ENCODE measurements at regions not wholly inside any gene's neighbourhood (a gene's known extent, or its start where the extent isn't known, plus 50 kb on each side); places are given as distances from the start of the nearest gene placed in this dataset.

DNA sequence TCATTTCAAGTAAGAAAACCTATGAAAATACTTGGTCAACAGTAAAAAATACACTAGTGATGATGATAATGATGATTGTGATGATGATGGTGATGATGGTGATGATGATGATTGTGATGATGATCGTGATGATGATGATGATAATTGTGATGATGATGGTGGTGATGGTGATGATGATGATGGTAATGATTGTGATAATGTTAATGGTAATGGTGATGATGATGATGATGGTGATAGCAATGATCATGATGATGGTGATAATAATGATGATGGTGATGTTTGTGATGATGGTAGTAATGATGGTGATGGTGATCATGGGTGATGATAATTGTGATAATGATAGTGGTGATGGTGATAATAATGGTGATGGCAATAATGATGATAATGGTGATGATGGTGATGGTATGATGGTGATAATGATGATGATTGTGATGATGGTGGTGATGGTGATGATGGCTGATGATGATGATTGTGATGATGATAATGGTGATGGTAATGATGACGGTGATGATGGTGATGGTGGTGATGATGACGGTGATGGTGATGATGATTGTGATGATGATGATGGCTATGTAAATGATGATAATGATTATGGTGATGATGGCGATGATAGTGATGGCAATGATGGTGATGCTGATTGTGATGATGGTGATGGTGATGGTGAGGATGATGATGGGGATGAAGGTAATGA is 62.1 kb downstream of the VCX3A start:
- DNase-seq: no peak

DNA sequence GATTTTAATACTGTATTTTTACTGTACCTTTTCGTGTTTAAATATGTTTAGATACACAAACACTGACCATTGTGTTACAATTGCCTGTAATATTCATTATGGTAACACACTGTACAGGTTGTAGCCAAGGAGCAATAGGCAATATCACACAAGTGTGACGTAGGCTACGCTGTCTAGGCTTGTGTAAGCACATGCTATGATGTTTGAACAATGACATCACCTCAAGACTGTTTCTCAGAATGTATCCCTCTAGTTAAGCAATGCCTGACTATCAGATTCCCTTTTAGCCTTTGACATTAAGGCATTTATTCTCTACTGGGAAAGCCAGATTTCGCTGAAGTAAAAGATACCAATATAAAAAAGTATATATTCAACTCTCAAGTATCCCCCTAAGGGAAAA is 66.2 kb downstream of the VCX3A start:
- DNase-seq: no peak

- DNase-seq: no peak
Measured at GRCh38 chrX:6465756-6466155, 69.2 kb downstream of the VCX3A start.

- DNase-seq: no peak
Measured at GRCh38 chrX:6464726-6465125, 70.2 kb downstream of the VCX3A start.

GRCh38 chrX:6460893-6461490 is 73.9 kb downstream of the VCX3A start:
- no peak for DNase-seq

DNA sequence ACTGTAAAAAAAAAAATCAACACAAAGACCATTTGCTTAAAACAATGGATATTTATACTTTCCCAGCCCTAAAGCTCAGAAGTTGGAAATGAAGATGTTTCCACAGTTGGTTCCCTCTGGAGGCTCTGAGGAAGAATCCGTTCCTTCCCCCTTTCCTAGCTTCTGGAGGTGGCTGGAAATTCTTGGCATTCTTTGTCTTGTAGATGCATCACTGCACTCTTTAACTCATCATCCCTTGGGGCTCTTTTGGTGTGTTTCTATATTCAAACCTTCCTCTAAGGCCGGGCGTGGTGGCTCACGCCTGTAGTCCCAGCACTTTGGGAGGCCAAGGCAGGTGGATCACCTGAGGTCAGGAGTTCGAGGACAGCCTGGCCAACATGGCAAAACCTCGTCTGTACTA is 78.7 kb downstream of the VCX3A start:
- DNase-seq: no peak

DNA sequence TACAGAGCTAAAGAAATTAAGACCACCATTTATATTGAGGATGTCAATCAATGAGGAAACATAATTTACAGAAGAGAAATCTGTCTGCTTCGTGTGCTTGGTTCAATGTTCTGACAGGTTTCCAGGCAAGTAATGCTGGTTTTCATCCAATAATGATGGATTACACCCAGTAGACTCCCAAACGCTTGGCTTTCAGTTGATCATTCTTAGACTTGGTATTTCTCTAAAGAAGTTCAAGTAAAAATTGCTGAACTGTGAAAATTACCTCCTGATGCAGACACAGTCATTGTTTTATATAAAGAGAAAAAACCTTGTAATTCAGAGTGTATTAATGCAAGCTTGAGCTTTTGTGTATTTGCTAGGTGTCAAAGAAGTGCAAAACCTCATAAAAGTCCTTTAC is 85.0 kb downstream of the VCX3A start:
- no peak for DNase-seq

- DNase-seq: no peak
Measured at GRCh38 chrX:6448003-6448402, 86.9 kb downstream of the VCX3A start.

DNA sequence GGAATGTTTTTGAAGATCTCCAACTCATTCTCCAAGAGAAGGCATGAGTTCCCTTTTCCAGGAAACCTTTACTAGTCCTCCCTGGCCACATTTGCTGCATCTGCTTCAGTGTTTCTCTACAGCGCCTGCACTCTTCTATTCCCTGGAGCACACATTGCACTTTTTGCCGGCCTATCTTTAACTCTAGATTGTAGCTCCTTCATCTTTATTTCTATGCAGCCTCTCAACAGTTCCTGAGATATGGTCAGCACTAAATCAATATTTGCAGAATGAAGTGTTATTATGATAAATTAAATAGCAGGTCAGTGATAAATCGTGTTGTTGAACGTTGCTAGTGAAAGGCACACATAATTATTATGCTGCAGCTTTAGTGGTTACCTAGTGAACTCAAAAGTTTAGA is 88.3 kb downstream of the VCX3A start:
- DNase-seq: no peak

DNA sequence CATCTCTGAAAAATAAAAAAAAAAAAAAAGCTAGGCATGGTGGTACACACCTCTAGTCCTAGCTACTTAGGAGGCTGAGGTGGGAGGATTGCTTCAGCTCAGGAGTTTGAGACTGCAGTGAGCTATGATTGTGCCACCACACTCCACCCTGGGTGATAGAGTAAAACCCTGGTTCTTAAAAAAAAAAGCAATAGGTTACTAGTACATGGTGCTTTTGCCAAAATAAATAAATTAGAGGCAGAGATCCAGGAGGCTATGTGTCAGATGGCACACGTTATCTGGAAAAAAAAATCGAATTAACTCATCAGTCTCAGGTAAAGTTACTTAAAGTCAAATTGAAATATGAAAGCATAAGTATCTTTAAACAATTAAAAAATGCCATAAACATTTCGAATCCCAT is 94.3 kb downstream of the VCX3A start:
- DNase-seq: no peak

- no peak for DNase-seq
Measured at GRCh38 chrX:6432226-6432625, 102.7 kb downstream of the VCX3A start.

GRCh38 chrX:6407542-6407941 is 127.4 kb downstream of the VCX3A start:
- DNase-seq: no peak

DNA sequence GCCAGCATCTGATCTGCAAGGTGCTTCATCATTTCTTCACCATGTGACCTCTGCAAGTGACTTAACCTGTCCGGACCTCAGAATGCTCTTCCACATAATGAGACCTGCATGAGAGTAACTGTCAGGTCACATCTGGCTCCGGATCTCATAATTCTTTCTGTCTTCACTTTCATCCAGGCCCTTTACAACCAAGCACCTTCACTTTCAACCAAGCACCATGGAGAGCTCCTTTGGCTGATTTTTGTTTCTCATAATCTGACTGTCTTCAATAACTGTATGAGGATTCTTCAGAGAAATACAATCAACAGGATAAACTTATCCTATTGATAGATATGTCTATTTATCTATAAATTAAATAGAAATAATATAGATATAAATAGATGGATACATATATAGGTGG is 148.1 kb downstream of the VCX3A start:
- DNase-seq: no peak

DNA sequence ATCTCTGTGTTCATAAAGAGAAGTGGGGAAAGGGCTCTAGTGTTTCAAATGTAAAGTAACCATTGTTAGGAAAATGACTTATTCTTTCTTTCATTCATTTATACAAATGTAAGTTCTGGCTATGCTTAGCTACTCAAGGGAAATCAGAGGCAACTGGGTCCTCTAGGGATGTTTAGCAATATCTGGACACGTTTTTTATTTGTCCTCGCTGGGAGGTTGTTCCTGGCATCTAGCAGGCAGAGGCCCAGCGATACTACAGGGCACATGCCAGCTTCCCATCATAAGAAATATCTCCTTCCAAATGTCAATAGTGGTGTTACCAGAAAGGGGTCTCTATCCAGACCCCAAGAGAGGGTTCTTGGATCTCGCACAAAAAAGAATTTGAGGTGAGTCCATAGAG is 150.0 kb downstream of the VCX3A start:
- DNase-seq: no peak

DNA sequence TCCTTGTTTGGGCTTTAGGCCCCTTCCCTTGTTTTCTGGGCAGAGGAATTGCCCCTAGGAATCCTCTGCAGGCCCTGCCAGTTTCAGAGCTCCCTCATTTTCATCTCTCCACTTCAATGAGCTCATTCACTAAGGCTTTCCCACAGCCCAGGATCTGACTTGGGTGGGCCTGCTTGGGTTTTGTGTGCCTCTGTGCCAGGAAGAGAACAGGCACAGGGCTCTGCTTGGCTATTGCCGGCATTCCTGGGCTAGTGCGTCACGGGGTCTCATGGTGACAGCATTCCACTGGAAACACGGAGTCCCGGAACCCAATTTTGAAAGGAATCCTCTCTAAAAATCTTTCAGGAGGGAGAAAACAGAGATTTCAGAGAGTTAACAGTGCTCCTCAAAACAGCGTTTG is 150.5 kb downstream of the VCX3A start:
- DNase-seq: peak; percentile 56

DNA sequence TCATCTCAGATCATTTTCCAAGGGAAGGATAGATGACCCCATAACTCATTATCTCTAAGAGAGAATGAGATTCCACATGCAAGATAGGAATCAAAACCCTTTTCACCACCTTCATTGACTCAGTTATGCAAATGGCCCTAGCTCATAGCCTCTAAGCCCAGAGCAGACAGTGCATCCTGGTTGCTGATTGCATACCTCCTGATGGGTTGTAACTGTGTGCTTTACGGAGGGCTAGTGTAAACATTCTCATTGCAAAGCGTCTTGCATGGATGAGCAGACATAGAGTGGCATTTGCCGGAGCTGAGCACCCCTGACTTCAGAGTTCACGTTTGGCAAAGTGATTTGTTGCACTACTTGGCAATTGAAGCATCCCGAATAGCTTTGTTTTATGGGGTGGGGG is 151.0 kb downstream of the VCX3A start:
- peak; percentile 60 for DNase-seq

- DNase-seq: no peak
Measured at GRCh38 chrX:6383488-6383887, 151.4 kb downstream of the VCX3A start.

DNA sequence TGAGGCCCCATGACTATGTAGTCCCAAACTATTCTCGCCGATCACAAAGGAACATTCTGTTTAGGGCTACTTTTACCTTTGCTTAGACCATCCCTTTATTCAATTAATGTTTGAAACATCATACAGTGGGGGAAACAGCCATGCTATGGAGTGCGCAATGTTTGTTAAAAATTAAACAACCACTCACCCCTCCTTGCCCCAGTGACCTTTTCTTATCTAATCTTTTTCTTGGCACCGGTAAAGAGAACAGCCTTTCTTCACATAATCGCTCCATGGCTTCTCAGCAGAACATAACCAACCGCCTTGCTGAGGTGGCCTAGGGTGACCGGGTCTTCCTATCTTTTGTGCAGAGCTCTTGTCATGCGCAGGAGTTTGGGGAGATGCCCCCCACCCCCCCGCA is 152.6 kb downstream of the VCX3A start:
- no peak for DNase-seq

- no peak for DNase-seq
Measured at GRCh38 chrX:6377103-6377764, 148.6 kb upstream of the NLGN4X start.

DNA sequence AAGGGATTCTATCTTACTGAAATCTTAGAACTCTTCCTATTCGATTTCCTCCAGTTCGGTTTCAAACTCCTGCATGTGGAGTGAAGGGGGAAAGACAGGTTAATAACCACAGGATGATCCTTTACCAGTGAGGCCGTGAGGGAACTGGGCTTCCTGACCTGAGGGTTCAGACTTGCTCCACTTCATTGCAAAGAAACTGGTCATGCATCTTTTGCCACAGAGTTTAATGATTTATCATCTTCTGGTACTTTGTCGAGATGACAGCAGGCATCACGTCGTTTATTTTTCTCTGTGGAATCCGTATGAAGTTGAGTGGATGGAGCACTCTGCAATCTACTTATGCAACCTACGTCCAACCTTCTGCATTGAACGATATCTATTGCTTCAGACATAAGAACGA is 145.9 kb upstream of the NLGN4X start:
- no peak for DNase-seq

DNA sequence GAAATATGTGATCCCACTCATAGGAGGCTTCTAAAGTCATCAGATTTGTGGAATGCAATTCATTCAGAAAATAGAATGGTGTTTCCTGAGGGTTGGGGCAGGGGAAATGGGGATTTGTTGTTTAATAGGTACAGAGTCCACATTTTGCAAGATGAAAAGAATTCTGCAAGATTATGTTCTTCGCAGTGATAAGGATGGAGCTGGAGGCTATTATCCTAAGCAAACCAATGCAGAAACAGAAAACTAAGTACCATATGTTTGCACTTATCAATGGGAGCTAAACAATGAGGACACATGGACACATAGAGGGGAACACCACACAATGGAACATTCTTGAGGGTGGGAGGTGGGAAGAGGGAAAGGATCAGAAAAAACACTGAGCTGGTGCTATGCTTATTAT is 144.3 kb upstream of the NLGN4X start:
- DNase-seq: no peak

GRCh38 chrX:6371353-6371752 is 142.7 kb upstream of the NLGN4X start:
- no peak for DNase-seq

GRCh38 chrX:6363188-6363587 is 134.5 kb upstream of the NLGN4X start:
- DNase-seq: peak; percentile 27

GRCh38 chrX:6325437-6325836 is 96.8 kb upstream of the NLGN4X start:
- DNase-seq: no peak

DNA sequence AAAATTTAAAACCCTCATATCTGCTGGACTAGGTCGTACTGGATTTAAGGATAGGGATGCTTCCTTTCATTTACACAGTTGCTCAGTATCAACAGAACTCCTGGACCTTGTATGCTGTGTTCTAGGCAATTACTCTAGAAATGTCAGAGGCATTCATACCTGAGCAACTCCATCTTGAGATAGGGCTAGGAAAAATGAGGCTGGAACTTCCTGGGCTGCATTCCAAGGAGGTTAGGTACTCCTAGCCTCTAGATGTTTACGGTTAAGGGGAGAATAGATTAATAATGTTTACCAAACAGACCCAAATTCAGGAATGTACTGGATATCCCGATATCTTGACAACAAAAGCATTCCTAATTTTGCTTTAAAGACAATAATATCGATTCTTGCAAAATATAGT is 84.7 kb upstream of the NLGN4X start:
- no peak for DNase-seq

All from NCI-H1092 treated with DMSO at 0.1 percent for 48 hours (cell line).